IPS DF 4.7 (cell line): ENCODE measurements at regions not wholly inside any gene's neighbourhood (a gene's known extent, or its start where the extent isn't known, plus 50 kb on each side); places are given as distances from the start of the nearest gene placed in this dataset.
"Not testable (repeated sequence)": the region's sequence is repeated elsewhere in the genome, so short reads cannot be mapped to it uniquely, and the experiment has no call there.

Experiments
- DNase-seq: peaks from one replicate; pipeline ENCODE4 v3.0.0-alpha.2; 2013; ENCODE audit warnings: low spot score; ENCODE audit errors: extremely low read depth

GRCh38 chr12:90611891-90612290 lies 343.1 kb downstream of the CCER1 start:
- DNase-seq, result no peak

GRCh38 chr12:90611048-90611447 lies 343.9 kb downstream of the CCER1 start:
- no peak for DNase-seq

- DNase-seq, result no peak
Measured at GRCh38 chr12:90593596-90594295, 361.2 kb downstream of the CCER1 start.

- no peak for DNase-seq
Measured at GRCh38 chr12:90589956-90590355, 365.0 kb downstream of the CCER1 start.

GRCh38 chr12:90585640-90586304 lies 369.2 kb downstream of the CCER1 start:
- no peak for DNase-seq

- DNase-seq, result no peak
Measured at GRCh38 chr12:90576707-90577106, 378.3 kb downstream of the CCER1 start.

- DNase-seq, result no peak
Measured at GRCh38 chr12:90575995-90576394, 379.0 kb downstream of the CCER1 start.

GRCh38 chr12:90574676-90575075 lies 380.3 kb downstream of the CCER1 start:
- no peak for DNase-seq

GRCh38 chr12:90572778-90573177 lies 382.2 kb downstream of the CCER1 start:
- DNase-seq, result no peak

GRCh38 chr12:90569685-90570084 lies 385.3 kb downstream of the CCER1 start:
- no peak for DNase-seq

- no peak for DNase-seq
Measured at GRCh38 chr12:90562671-90563070, 392.3 kb downstream of the CCER1 start.

- DNase-seq, result no peak
Measured at GRCh38 chr12:90548595-90548994, 406.4 kb downstream of the CCER1 start.

- DNase-seq, result no peak
Measured at GRCh38 chr12:90546511-90546910, 408.5 kb downstream of the CCER1 start.

- no peak for DNase-seq
Measured at GRCh38 chr12:90543841-90544240, 411.1 kb downstream of the CCER1 start.

- no peak for DNase-seq
Measured at GRCh38 chr12:90543374-90543773, 411.6 kb downstream of the CCER1 start.

- DNase-seq, result not testable (repeated sequence)
Measured at GRCh38 chr12:90542852-90543251, 412.1 kb downstream of the CCER1 start.

GRCh38 chr12:90533828-90534227 lies 421.1 kb downstream of the CCER1 start:
- not testable (repeated sequence) for DNase-seq

- DNase-seq, result no peak
Measured at GRCh38 chr12:90520002-90520734, 434.8 kb downstream of the CCER1 start.

- no peak for DNase-seq
Measured at GRCh38 chr12:90519285-90519684, 435.7 kb downstream of the CCER1 start.

- no peak for DNase-seq
Measured at GRCh38 chr12:90515199-90516175, 439.5 kb downstream of the CCER1 start.

- no peak for DNase-seq
Measured at GRCh38 chr12:90514325-90514724, 440.7 kb downstream of the CCER1 start.
